Jurkat, Clone E6-1 (cell line): ENCODE measurements at regions not wholly inside any gene's neighbourhood (a gene's known extent, or its start where the extent isn't known, plus 50 kb on each side); places are given as distances from the start of the nearest gene placed in this dataset.
"Not testable (repeated sequence)": the region's sequence is repeated elsewhere in the genome, so short reads cannot be mapped to it uniquely, and the experiment has no call there.

Source experiments
- DNase-seq: peaks from one replicate; pipeline ENCODE4 v3.0.0-alpha.2; 2011; ENCODE audit warnings: low read depth, low spot score
- H3K4me3 ChIP-seq: 2 replicates; pipeline ENCODE4 v1.5.1; 2011; ENCODE audit warnings: mild to moderate bottlenecking, low read length, control low read depth, moderate library complexity

DNA sequence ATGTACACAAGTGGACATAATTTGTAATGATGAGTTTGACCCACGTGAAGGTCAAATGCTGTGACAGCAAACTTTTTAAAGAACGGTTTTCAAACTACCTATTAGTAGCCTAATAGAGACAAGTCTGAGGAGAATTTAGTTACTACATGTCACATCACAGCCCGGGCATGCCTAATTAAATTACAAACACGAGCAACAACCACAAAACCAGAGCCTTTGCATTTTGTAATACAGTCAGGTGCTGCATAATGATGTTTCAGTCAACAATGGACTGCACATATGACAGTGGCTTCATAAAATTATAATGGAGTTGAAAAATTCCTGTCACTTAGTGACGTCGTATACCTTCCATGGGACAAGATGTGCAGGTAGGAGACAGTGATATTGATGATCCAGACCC, 274.5 kb downstream of the DACT1 start:
- no peak for DNase-seq
- no peak overlapping the region for H3K4me3 ChIP-seq

DNA sequence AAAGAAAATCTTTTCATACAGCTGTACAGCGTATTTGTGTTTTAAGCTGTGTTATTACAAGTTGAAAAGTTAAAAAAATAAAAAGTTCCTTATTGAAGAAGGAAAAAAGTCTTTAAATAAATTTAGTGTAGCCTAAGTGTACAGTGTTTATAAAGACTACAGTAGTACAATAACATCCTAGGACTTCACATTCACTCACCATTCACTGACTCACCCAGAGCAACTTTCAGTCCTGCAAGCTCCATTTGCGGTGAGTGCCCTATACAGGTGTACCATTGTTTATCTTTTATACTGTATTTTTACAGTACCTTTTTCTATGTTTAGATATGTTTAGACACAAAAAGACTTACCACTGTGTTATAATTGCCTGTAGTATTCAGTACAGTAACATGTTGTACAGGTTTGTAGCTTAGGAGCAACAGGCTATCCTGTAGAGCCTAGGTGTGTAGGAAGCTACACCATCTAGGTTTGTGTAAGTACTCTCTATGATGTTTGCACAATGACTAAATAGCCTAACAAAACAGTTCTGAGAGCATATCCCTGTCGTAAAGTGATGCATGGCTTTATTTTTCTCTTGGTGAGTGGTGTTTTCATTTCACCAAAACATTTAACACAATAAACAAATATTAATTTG, 275.2 kb downstream of the DACT1 start:
- no peak overlapping the region for H3K4me3 ChIP-seq
- no peak for DNase-seq

- no peak overlapping the region for H3K4me3 ChIP-seq
- no peak for DNase-seq
Observed at GRCh38 chr14:58914279-58914855, 274.1 kb upstream of the DAAM1 start.

GRCh38 chr14:58915646-58916045, 272.8 kb upstream of the DAAM1 start:
- no peak for DNase-seq
- no peak overlapping the region for H3K4me3 ChIP-seq

DNA sequence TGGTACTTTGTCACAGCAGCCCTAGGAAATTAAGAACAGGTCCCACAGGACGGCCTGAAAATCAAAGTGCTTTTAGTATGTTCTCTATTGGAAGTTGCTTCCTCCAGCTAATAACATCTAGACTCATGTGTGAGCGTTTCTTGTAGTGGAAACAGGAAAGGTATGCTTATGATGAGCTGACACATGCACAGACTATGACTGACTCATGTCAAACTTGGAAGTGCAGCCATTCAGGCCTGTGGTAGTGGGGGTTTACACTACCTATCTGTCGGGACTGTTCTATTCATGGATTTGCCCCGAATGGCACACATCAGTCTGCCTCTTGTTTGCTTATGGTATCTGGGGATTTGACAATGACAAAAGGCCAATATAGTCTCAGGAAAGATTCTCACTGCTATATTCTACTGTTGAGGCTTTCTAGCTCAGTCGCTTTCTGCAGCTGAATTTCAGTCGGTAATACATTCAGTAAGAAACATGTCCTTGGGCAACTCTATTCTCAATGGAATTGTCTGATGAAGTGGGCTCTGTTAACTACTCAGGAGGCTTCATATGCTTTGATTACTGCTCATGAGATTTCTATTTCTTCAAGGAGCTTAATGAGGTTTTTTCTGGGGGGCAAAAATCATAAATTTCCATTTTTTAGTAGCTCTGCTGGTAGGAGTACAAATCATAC, 270.3 kb upstream of the DAAM1 start:
- DNase-seq, result no peak
- H3K4me3 ChIP-seq, result no peak overlapping the region

GRCh38 chr14:58919217-58919616, 269.2 kb upstream of the DAAM1 start:
- H3K4me3 ChIP-seq, result no peak overlapping the region
- no peak for DNase-seq

DNA sequence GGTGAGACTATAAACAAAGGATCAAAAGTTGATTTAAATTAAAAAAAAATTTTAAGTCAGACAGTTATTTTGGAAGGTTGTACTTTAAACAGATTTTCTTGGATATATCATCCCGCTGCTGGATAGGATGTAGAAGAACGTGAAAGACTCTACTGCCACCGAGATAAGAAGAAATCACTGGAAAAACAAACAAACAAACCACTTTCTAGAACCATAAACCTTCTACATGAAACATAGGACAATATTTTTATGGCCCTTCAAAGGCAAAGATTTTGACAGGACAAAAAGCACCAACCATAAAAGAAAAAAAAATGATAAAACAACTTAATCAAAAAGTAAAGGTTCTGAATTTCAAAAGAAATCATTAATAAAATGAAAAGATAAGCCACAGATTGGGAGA, 268.2 kb upstream of the DAAM1 start:
- no peak overlapping the region for H3K4me3 ChIP-seq
- DNase-seq, result no peak

DNA sequence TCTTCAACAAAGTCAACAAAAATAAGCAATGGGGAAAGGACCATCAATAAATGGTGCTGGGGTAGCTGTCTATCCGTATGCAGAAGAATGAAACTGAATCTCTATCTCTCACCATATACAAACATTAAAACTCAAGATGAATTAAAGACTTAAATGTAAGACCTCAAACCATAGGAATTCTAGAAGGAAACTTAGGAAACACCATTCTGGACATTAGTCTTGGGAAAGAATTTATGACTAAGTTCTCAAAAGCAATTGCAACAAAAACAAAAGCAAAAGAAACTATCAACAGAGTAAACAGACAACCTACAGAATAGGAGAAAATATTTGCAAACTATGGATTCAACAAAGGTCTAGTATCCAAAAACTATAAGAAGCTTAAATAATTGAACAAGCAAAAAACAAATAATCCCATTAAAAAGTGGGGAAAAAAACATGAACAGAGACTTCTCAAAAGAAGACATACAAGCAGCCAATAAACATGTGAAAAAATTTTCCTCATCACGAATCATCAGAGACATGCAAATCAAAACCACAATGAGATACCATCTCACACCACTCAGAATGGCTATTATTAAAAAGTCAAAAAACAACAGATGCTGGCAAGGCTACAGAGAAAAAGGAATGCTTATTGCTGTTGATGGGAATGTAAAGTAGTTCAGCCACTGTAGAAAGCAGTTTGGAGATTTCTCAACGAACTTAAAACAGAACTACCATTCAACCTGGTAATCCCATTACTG, 266.1 kb upstream of the DAAM1 start:
- DNase-seq, H3K4me3 ChIP-seq: not testable (repeated sequence)

DNA sequence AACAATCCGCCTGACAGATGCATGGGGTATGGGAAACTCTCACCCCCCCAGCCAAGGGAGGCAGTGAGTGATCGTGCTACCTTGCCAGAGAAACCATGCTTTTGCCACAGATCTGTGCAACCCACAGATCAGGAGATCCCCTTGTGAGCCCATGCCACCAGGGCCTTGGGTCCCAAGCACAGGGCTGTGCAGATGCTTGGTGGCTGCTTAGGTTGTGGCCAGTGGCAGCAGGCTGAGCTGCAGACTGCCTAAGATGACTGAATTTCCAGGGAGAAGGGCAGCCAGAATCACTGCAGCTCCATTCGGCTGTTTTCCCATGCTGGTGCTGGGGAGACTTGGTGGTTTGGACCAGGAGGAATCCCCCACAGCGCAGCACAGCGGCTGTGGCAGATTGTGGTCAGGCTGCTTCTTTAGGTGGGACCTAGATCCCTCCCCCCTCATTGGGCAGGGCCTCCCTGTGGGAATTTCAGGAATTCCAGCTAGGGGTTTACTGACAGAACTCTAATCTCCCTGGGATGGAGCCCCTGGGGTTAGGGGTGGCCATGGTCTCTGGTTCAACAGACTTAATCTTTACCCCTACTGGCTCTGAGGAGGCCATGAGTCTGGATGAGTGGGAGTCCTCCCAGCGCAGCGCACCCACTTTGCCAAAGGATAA, 264.6 kb upstream of the DAAM1 start:
- no peak overlapping the region for H3K4me3 ChIP-seq
- no peak for DNase-seq

- no peak for DNase-seq
Observed at GRCh38 chr14:58941629-58942028, 246.8 kb upstream of the DAAM1 start.

DNA sequence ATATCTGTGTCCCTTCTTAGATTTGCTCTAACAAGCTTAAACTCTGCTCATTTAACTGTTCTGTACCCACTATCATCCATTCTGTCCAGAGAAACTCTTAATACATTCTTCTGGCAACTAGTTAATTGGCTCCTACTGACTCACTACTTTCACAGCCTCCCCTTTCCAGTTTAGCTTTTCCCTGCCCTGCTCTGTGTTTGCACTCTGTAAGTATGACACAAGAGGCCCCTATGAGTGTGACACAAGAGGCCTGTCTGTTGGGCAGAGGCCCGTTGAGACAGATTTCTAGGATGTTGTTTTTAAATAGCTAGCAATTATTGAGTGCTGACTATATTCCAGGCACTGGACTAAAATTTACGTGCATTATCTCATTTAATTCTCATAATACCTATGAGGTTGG, 246.0 kb upstream of the DAAM1 start:
- no peak overlapping the region for H3K4me3 ChIP-seq
- DNase-seq, result no peak

More at GRCh38 chr14:58941629-58942028, 246.8 kb upstream of the DAAM1 start:
- no peak overlapping the region for H3K4me3 ChIP-seq

- no peak for DNase-seq
- H3K4me3 ChIP-seq, result no peak overlapping the region
Observed at GRCh38 chr14:58944343-58944967, 244.0 kb upstream of the DAAM1 start.

- no peak for DNase-seq
- H3K4me3 ChIP-seq, result no peak overlapping the region
Observed at GRCh38 chr14:58944968-58945356, 243.5 kb upstream of the DAAM1 start.

DNA sequence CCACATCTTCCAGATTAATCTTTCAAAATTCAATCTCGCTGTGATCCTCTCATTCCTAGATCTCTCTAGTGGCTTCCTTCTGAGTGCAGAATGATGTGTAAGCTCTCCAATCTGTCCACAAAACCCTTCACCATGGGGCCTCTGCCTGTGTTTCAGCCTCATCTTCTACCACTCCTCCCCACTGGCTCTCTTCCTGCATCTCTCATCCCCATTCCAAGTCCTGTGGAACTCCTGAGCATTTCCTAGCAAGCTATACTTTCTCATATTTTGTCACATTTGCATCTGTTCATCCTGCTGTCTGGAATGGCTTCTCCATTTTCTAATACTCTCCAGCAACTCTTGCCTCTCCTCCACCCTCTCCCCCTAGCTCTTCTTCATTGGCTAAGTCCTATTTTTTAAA, 242.0 kb upstream of the DAAM1 start:
- no peak for DNase-seq
- H3K4me3 ChIP-seq, result no peak overlapping the region

DNA sequence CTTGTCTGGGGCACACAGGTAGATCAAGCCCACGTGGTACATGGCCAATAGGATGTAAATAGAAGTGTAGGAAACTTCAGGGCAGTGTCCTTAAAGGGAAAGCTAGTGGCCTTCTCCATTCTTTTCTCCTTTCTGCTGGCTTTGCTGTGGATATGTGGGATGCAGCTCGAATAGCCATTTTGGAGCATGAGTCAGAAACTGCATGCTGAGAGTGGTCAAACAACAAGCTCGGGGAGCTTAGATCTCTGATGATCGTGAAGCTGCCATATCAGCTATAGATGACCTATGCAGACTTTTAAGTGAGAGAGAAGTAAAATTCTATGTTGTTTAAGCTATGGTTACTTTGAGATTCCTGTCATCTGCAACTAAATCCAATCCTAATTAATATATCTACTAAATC, 241.3 kb upstream of the DAAM1 start:
- no peak overlapping the region for H3K4me3 ChIP-seq
- no peak for DNase-seq

DNA sequence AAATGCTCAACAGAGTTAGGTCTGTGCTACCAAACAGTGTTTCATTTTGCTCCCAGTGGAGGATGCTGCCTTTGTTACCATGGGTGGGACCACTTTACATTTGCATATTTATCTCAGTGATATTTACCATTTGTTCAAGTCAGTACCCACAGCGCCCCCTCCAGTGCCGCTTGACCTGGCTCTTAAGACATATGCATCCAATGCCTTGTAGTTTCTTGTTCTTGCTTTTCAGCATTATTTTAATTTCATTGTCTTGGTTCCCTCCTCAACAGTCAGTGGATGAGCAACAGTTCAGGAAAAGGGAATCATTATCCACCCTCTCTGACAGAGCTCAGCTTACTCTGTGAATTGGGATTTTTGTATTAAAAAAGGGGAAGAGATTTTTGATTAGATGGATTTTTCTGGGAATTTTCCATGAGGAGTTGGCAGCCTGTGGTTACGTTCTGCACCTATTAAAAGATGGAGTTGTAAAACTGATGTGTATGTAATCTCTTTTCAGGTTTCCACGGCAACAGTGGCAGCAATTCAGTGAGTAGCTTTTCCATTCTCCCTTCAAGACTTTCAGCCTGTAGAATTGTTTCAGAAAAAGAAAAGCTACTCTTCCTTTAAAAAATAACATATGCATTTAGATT, 240.5 kb upstream of the DAAM1 start:
- no peak overlapping the region for H3K4me3 ChIP-seq
- DNase-seq, result no peak

- no peak for DNase-seq
- no peak overlapping the region for H3K4me3 ChIP-seq
Observed at GRCh38 chr14:58950555-58950954, 237.9 kb upstream of the DAAM1 start.

- no peak for DNase-seq
- H3K4me3 ChIP-seq, result no peak overlapping the region
Observed at GRCh38 chr14:58951143-58951542, 237.3 kb upstream of the DAAM1 start.

- no peak overlapping the region for H3K4me3 ChIP-seq
- no peak for DNase-seq
Observed at GRCh38 chr14:58954052-58954451, 234.4 kb upstream of the DAAM1 start.
